MM.1S (cell line): ENCODE measurements at regions not wholly inside any gene's neighbourhood (a gene's known extent, or its start where the extent isn't known, plus 50 kb on each side); places are given as distances from the start of the nearest gene placed in this dataset.

ENCODE experiments used
- CTCF ChIP-seq: fragments of 300-600 bp; sonication (generic); IDR thresholded peaks from 2 replicates; pipeline ENCODE4 v1.5.1; 2016; ENCODE audit warnings: antibody characterized with exemption, low read length, mixed read lengths
- EZH2 ChIP-seq: fragments of 300-600 bp; sonication (generic); optimal IDR thresholded peaks from 2 replicates; pipeline ENCODE3; 2017; ENCODE audit warnings: low read depth, mild to moderate bottlenecking, antibody characterized with exemption, low read length, mixed read lengths

GRCh38 chrX:137749246-137749645 lies 183.3 kb downstream of the ZIC3 start:
- TF ChIP-seq CTCF, result no peak
- no peak for TF ChIP-seq EZH2
